ENCODE measurements at regions not wholly inside any gene's neighbourhood (a gene's known extent, or its start where the extent isn't known, plus 50 kb on each side); places are given as distances from the start of the nearest gene placed in this dataset.

DNA sequence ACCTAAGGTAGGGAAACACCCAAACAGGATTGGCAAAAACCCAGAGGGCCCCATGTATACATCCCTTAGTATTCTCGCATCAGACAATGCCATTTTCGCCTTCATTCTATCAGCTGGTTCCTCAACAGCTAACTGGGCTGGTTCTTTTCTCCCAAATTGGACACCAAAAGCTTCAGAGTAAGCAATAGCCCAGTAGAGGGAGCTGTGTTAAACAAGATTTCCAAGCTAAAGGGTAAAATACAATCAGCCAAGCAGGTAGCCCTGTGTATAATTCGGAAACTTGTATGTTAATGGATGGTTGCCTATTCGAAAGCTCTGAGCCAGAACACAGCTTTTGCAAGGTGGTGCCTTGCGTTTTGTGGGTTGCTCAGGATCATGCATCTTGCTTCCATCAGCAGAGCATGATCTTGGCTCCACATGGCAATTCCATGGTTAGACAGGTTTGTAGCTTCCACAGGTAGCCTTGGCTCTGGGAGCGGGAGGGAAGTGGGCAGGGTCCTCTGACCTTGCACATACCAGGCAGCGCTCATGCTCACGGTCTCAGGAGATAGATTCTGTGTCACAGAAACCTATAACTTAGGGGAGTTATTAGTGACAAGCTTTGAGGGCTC lies 115.2 kb upstream of the LNX1 start:
- H3K79me2 ChIP-seq (ENCODE audit: insufficient read depth): no peaks in the 10 kb centered on the region
- TF ChIP-seq FOSL2 (IDR thresholded peaks at IDR 0.05; ENCODE audit: borderline replicate concordance, low read depth) (no peak), ZBTB33 (IDR thresholded peaks at IDR 0.05; ENCODE audit: borderline replicate concordance, low read depth) (no peak), MXI1 (IDR thresholded peaks at IDR 0.05; ENCODE audit: low read depth, low read length) (no peak), SIN3A (IDR thresholded peaks at IDR 0.05; ENCODE audit: borderline replicate concordance, low read depth, low read length) (no peak), MAX (IDR thresholded peaks at IDR 0.05; ENCODE audit: low read depth) (no peak), CHD2 (IDR thresholded peaks at IDR 0.05; ENCODE audit: low read length, partially characterized antibody) (no peak), NFIC (IDR thresholded peaks at IDR 0.05; ENCODE audit: borderline replicate concordance) (no peak), RAD21 (IDR thresholded peaks at IDR 0.05; ENCODE audit: low read length) (peak; percentile 71), PBX3 (IDR thresholded peaks at IDR 0.05) (no peak), EP300 (IDR thresholded peaks at IDR 0.05; ENCODE audit: borderline replicate concordance in 1 of 2, low read depth in 1 of 2, low read length in 1 of 2) (no peak), GATA2 (CRISPR knock-in tag; IDR thresholded peaks at IDR 0.05) (no peak), GABPA (IDR thresholded peaks at IDR 0.05; ENCODE audit: low read depth) (no peak), MEF2A (IDR thresholded peaks at IDR 0.05; ENCODE audit: borderline replicate concordance, low read depth) (no peak), SMC3 (IDR thresholded peaks at IDR 0.05; ENCODE audit: low read depth, low read length) (peak; percentile 68), FOXJ3 (CRISPR knock-in tag; IDR thresholded peaks at IDR 0.05) (no peak), RFX5 (IDR thresholded peaks at IDR 0.05; ENCODE audit: low read length) (no peak), TAF1 (IDR thresholded peaks at IDR 0.05; ENCODE audit: borderline replicate concordance, low read depth, low read length) (no peak)
- TF ChIP-seq, protein P1, sequence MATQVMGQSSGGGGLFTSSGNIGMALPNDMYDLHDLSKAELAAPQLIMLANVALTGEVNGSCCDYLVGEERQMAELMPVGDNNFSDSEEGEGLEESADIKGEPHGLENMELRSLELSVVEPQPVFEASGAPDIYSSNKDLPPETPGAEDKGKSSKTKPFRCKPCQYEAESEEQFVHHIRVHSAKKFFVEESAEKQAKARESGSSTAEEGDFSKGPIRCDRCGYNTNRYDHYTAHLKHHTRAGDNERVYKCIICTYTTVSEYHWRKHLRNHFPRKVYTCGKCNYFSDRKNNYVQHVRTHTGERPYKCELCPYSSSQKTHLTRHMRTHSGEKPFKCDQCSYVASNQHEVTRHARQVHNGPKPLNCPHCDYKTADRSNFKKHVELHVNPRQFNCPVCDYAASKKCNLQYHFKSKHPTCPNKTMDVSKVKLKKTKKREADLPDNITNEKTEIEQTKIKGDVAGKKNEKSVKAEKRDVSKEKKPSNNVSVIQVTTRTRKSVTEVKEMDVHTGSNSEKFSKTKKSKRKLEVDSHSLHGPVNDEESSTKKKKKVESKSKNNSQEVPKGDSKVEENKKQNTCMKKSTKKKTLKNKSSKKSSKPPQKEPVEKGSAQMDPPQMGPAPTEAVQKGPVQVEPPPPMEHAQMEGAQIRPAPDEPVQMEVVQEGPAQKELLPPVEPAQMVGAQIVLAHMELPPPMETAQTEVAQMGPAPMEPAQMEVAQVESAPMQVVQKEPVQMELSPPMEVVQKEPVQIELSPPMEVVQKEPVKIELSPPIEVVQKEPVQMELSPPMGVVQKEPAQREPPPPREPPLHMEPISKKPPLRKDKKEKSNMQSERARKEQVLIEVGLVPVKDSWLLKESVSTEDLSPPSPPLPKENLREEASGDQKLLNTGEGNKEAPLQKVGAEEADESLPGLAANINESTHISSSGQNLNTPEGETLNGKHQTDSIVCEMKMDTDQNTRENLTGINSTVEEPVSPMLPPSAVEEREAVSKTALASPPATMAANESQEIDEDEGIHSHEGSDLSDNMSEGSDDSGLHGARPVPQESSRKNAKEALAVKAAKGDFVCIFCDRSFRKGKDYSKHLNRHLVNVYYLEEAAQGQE (IDR thresholded peaks at IDR 0.05; ENCODE audit: low read depth, low read length): no peak
- TF ChIP-seq, protein P2, sequence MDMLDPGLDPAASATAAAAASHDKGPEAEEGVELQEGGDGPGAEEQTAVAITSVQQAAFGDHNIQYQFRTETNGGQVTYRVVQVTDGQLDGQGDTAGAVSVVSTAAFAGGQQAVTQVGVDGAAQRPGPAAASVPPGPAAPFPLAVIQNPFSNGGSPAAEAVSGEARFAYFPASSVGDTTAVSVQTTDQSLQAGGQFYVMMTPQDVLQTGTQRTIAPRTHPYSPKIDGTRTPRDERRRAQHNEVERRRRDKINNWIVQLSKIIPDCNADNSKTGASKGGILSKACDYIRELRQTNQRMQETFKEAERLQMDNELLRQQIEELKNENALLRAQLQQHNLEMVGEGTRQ (IDR thresholded peaks at IDR 0.05; ENCODE audit: borderline replicate concordance, low read depth, low read length): no peak
- TF ChIP-seq, protein P3, sequence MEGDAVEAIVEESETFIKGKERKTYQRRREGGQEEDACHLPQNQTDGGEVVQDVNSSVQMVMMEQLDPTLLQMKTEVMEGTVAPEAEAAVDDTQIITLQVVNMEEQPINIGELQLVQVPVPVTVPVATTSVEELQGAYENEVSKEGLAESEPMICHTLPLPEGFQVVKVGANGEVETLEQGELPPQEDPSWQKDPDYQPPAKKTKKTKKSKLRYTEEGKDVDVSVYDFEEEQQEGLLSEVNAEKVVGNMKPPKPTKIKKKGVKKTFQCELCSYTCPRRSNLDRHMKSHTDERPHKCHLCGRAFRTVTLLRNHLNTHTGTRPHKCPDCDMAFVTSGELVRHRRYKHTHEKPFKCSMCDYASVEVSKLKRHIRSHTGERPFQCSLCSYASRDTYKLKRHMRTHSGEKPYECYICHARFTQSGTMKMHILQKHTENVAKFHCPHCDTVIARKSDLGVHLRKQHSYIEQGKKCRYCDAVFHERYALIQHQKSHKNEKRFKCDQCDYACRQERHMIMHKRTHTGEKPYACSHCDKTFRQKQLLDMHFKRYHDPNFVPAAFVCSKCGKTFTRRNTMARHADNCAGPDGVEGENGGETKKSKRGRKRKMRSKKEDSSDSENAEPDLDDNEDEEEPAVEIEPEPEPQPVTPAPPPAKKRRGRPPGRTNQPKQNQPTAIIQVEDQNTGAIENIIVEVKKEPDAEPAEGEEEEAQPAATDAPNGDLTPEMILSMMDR (IDR thresholded peaks at IDR 0.05): peak; percentile 78
- ChIA-PET CTCF (interaction anchor here (0.6 to 2.3 kb wide), 22 partner anchors 12 to 691 kb away, joined by 3 to 11 read pairs (median 4); partner anchors contain the start of gene PDGFRA), POLR2A (no interaction called here)
- no peaks in the 10 kb centered on the region for H4K20me1 ChIP-seq (ENCODE audit: insufficient read depth)
- H3F3A ChIP-seq (replicated peaks; ENCODE audit: insufficient read depth): peaks cover 13% of the 10 kb centered on the region
- no peaks in the 10 kb centered on the region for H3K9me3 ChIP-seq
- DNase-seq: peak; percentile 8
- H3K4me3 ChIP-seq (ENCODE audit: low read depth in 2 of 2, low read length in 1 of 2): no peak overlapping the region
- no peaks in the 10 kb centered on the region for H3K27me3 ChIP-seq (ENCODE audit: insufficient read depth)
- peaks cover 24 to 37% of the 10 kb centered on the region in 2 experiments for H3K4me1 ChIP-seq (ENCODE audit: control insufficient read depth in 1 of 2, insufficient read depth in 2 of 2, low read depth in 1 of 2, low read length in 1 of 2)
- H3K27ac ChIP-seq (ENCODE audit: low read depth in 2 of 2, low read length in 1 of 2): no peak overlapping the region; a peak in 1 of 4 replicates
- no peaks in the 10 kb centered on the region for H3K9me2 ChIP-seq
- no peak overlapping the region for H3K9ac ChIP-seq
- no peaks in the 10 kb centered on the region for H3K36me3 ChIP-seq (replicated peaks in 1 of 2; ENCODE audit: control insufficient read depth in 1 of 2, insufficient read depth in 2 of 2, low read length in 1 of 2)
- whole genome bisulfite sequencing (ENCODE audit: low lambda C conversion rate): 68% methylated on average over 8 of the region's 8 CpGs
- no peak overlapping the region for H2AFZ ChIP-seq (ENCODE audit: low read depth)
- no peak overlapping the region for H3K4me2 ChIP-seq
